ENCODE measurements at regions not wholly inside any gene's neighbourhood (a gene's known extent, or its start where the extent isn't known, plus 50 kb on each side); places are given as distances from the start of the nearest gene placed in this dataset.

GRCh38 chr4:123581802-123582201 is 185.2 kb downstream of the SPRY1 start:
- no peak for TF ChIP-seq EP300 (conservative IDR thresholded peaks at IDR 0.05; ENCODE audit: poor library complexity, severe bottlenecking)
- no peak for TF ChIP-seq CTCF (IDR thresholded peaks at IDR 0.05; ENCODE audit: poor library complexity, severe bottlenecking)
- TF ChIP-seq RAD21 (conservative IDR thresholded peaks at IDR 0.05), result no peak
- TF ChIP-seq EZH2 (IDR thresholded peaks at IDR 0.05; ENCODE audit: borderline replicate concordance, insufficient read depth, low read length, poor library complexity, severe bottlenecking), result no peak
- TF ChIP-seq POLR2AphosphoS5 (IDR thresholded peaks at IDR 0.05), result no peak
- no peak for TF ChIP-seq TAF1 (IDR thresholded peaks at IDR 0.05; ENCODE audit: low read depth)
- no peak for TF ChIP-seq MXI1 (conservative IDR thresholded peaks at IDR 0.05; ENCODE audit: poor library complexity, severe bottlenecking)

All from neural cell (in vitro differentiated cells).